ENCODE measurements at regions not wholly inside any gene's neighbourhood (a gene's known extent, or its start where the extent isn't known, plus 50 kb on each side); places are given as distances from the start of the nearest gene placed in this dataset.

- peak; percentile 62 for DNase-seq
These were observed 50.6 kb upstream of the YWHAQ start for GRCh38 chr2:9681427-9681817.

GRCh38 chr2:9685637-9686036 lies 54.8 kb upstream of the YWHAQ start:
- DNase-seq = no peak

GRCh38 chr2:9686061-9686460 lies 55.3 kb upstream of the YWHAQ start:
- DNase-seq = no peak

GRCh38 chr2:9690252-9690651 lies 59.5 kb upstream of the YWHAQ start:
- no peak for DNase-seq

- no peak for DNase-seq
These were observed 60.1 kb upstream of the YWHAQ start for GRCh38 chr2:9690716-9691498.

GRCh38 chr2:9692456-9693195 lies 61.8 kb upstream of the YWHAQ start:
- no peak for DNase-seq

- no peak for DNase-seq
These were observed 62.3 kb upstream of the YWHAQ start for GRCh38 chr2:9693196-9693491.

- DNase-seq = no peak
These were observed 62.8 kb upstream of the YWHAQ start for GRCh38 chr2:9693646-9694045.

GRCh38 chr2:9694661-9695234 lies 64.0 kb upstream of the YWHAQ start:
- DNase-seq = no peak

GRCh38 chr2:9695941-9696340 lies 65.1 kb upstream of the YWHAQ start:
- DNase-seq = no peak

GRCh38 chr2:9696731-9697130 lies 65.9 kb upstream of the YWHAQ start:
- DNase-seq = no peak

GRCh38 chr2:9697909-9698308 lies 67.1 kb upstream of the YWHAQ start:
- DNase-seq = no peak

GRCh38 chr2:9699139-9700108 lies 68.6 kb upstream of the YWHAQ start:
- no peak for DNase-seq

- DNase-seq = no peak
These were observed 69.3 kb upstream of the YWHAQ start for GRCh38 chr2:9700109-9700495.

- no peak for DNase-seq
These were observed 71.8 kb upstream of the YWHAQ start for GRCh38 chr2:9702604-9703084.

GRCh38 chr2:9703085-9703678 lies 72.4 kb upstream of the YWHAQ start:
- DNase-seq = peak; percentile 93

GRCh38 chr2:9703701-9704221 lies 73.0 kb upstream of the YWHAQ start:
- DNase-seq = no peak

- no peak for DNase-seq
These were observed 73.8 kb upstream of the YWHAQ start for GRCh38 chr2:9704600-9704999.

- DNase-seq = no peak
These were observed 74.4 kb upstream of the YWHAQ start for GRCh38 chr2:9705196-9705595.

GRCh38 chr2:9707008-9707407 lies 76.2 kb upstream of the YWHAQ start:
- DNase-seq = no peak

GRCh38 chr2:9707611-9708160 lies 76.9 kb upstream of the YWHAQ start:
- DNase-seq = no peak
